ENCODE measurements at regions not wholly inside any gene's neighbourhood (a gene's known extent, or its start where the extent isn't known, plus 50 kb on each side); places are given as distances from the start of the nearest gene placed in this dataset.

GRCh38 chr11:134670961-134671370 is 258.9 kb upstream of the B3GAT1 start:
- H3K27me3 ChIP-seq: no peaks in the 10 kb centered on the region
- no peaks in the 10 kb centered on the region for H3K4me1 ChIP-seq
- H3K4me3 ChIP-seq: no peak overlapping the region
- H3K27ac ChIP-seq: no peak overlapping the region
- no peak for TF ChIP-seq CTCF (IDR thresholded peaks at IDR 0.05)
- no peak for TF ChIP-seq POLR2A (IDR thresholded peaks at IDR 0.05)
- H3K36me3 ChIP-seq: no peaks in the 10 kb centered on the region
- intact Hi-C loops (cut with DNase I; ENCODE audit: low total_unique reads): no loop called here
- no peak for DNase-seq
- H3K9me3 ChIP-seq: no peaks in the 10 kb centered on the region

GRCh38 chr11:134670247-134670782 is 258.3 kb upstream of the B3GAT1 start:
- DNase-seq: no peak
- Histone ChIP-seq H3K4me1 (no peaks in the 10 kb centered on the region), H3K9me3 (no peaks in the 10 kb centered on the region), H3K4me3 (no peak overlapping the region), H3K36me3 (no peaks in the 10 kb centered on the region), H3K27ac (no peak overlapping the region), H3K27me3 (no peaks in the 10 kb centered on the region)
- TF ChIP-seq POLR2A (IDR thresholded peaks at IDR 0.05) (no peak), CTCF (IDR thresholded peaks at IDR 0.05) (no peak)
- intact Hi-C loops (cut with DNase I; ENCODE audit: low total_unique reads): no loop called here

DNA sequence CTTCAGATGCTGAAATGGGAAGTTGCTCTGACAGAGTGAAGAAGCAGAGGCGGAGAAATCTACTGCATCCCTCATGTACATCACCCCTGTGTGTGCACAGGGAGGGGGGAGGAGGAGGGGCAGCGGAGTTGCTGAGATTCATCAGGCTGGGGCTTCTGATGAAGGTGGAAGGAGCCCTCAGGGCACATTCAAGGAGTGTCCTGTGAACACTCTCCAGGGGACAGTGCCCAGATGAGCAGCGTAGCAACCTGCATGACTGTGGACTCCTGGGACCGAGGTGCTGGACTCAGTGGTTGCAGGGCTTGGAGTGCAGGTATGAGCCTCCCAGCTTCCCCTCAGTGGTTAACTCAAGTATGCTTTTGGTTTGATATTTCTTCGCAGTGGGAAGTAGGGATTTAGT is 257.8 kb upstream of the B3GAT1 start:
- H3K27ac ChIP-seq: no peak overlapping the region
- no peaks in the 10 kb centered on the region for H3K9me3 ChIP-seq
- DNase-seq: no peak
- intact Hi-C loops (cut with DNase I; ENCODE audit: low total_unique reads): no loop called here
- no peaks in the 10 kb centered on the region for H3K27me3 ChIP-seq
- no peak overlapping the region for H3K4me3 ChIP-seq
- H3K4me1 ChIP-seq: no peaks in the 10 kb centered on the region
- TF ChIP-seq CTCF (IDR thresholded peaks at IDR 0.05): no peak
- no peak for TF ChIP-seq POLR2A (IDR thresholded peaks at IDR 0.05)
- H3K36me3 ChIP-seq: no peaks in the 10 kb centered on the region

DNA sequence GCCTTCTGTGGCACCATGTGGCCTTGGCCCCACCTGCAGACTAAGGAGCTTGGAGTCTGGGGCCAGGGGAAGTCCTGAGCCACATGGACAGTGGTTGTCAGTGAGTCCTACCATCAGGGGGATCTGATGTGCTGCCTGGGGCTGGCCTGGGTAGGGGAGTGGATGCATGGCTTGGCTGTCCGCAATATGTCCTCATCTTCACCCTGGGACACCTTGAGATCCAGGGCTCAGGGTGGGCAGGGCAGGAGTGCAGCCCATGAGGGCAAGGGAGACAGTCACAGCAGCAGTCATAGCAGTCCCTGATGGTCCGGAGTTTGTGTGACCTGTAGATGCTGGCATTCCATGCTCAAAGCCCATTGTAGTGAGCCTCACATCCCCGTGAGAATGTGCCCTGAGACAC is 256.8 kb upstream of the B3GAT1 start:
- TF ChIP-seq POLR2A (IDR thresholded peaks at IDR 0.05): no peak
- no peak for TF ChIP-seq CTCF (IDR thresholded peaks at IDR 0.05)
- intact Hi-C loops (cut with DNase I; ENCODE audit: low total_unique reads): no loop called here
- Histone ChIP-seq H3K27me3 (no peaks in the 10 kb centered on the region), H3K36me3 (no peaks in the 10 kb centered on the region), H3K27ac (no peak overlapping the region), H3K4me3 (no peak overlapping the region), H3K4me1 (no peaks in the 10 kb centered on the region), H3K9me3 (no peaks in the 10 kb centered on the region)
- DNase-seq: no peak

DNA sequence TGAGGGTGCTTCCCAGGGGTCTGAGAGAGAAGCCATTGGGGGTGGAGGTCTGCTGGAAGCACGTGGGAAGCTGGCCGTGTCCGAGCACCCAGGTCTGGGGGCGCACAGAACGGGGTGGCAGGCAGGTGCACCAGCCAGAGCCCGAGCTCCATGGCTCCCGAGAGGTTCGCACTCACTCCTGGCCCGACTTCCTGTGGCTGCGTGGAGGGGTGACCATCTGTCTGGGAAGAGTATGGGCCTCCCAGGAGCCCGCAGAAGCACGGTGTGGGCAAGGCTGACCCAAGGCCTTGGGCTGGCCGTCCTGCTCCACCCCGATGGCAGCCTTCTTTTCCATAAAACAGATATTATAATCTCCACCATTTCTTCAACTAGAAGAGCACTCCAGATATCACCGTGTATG is 256.0 kb upstream of the B3GAT1 start:
- Histone ChIP-seq H3K4me3 (no peak overlapping the region), H3K9me3 (no peaks in the 10 kb centered on the region), H3K27ac (no peak overlapping the region), H3K27me3 (no peaks in the 10 kb centered on the region), H3K4me1 (no peaks in the 10 kb centered on the region), H3K36me3 (no peaks in the 10 kb centered on the region)
- DNase-seq: no peak
- intact Hi-C loops (cut with DNase I; ENCODE audit: low total_unique reads): no loop called here
- no peak for TF ChIP-seq POLR2A (IDR thresholded peaks at IDR 0.05)
- TF ChIP-seq CTCF (IDR thresholded peaks at IDR 0.05): no peak

Data from uterus (tissue), 3 donors.